Uterus (tissue), 3 donors: ENCODE measurements at regions not wholly inside any gene's neighbourhood (a gene's known extent, or its start where the extent isn't known, plus 50 kb on each side); places are given as distances from the start of the nearest gene placed in this dataset.

Experiments
- DNase-seq, 2 donors: peaks; one replicate each; pipeline ENCODE4 v3.0.0-alpha.2; 2019 to 2020
- H3K27ac ChIP-seq, 2 donors: fragments of 200-600 bp; sonication (generic); 1 replicate in 1 of 2; 2 replicates in 1 of 2; pipeline ENCODE4 v1.5.1; 2016 to 2018
- H3K27me3 ChIP-seq, 2 donors: fragments of 200-600 bp; sonication (generic); one replicate each; pipeline ENCODE4 v1.5.1; 2018 to 2019; ENCODE audit warnings: control low read depth in 1 of 2
- H3K36me3 ChIP-seq, 2 donors: fragments of 200-600 bp; sonication (generic); one replicate each; pipeline ENCODE4 v1.5.1; 2019; ENCODE audit warnings: control low read depth in 1 of 2
- H3K4me1 ChIP-seq, 2 donors: fragments of 200-600 bp; sonication (generic); one replicate each; pipeline ENCODE4 v1.5.1; 2018 to 2019; ENCODE audit warnings: control low read depth in 1 of 2
- H3K4me3 ChIP-seq, 2 donors: fragments of 200-600 bp; sonication (generic); 1 replicate in 1 of 2; 2 replicates in 1 of 2; pipeline ENCODE4 v1.5.1; 2018 to 2019; ENCODE audit warnings: mild to moderate bottlenecking in 1 of 2
- H3K9me3 ChIP-seq, 2 donors: fragments of 200-600 bp; sonication (generic); one replicate each; pipeline ENCODE4 v1.5.1; 2019; ENCODE audit warnings: control low read depth in 1 of 2
- CTCF ChIP-seq, 4 experiments: fragments of 200-600 bp in 2 of 4; fragments of 450-650 bp in 2 of 4; sonication (generic) in 2 of 4; IDR thresholded peaks; one replicate each; pipeline ENCODE4 v1.5.1; 2016 to 2019; ENCODE audit warnings: antibody characterized with exemption in 4 of 4, mild to moderate bottlenecking in 2 of 4, moderate library complexity in 1 of 4
- POLR2A ChIP-seq, 2 donors: fragments of 450-650 bp; IDR thresholded peaks; one replicate each; pipeline ENCODE4 v1.6.1; 2016; ENCODE audit warnings: antibody characterized with exemption in 2 of 2, mild to moderate bottlenecking in 1 of 2, moderate library complexity in 1 of 2
- intact Hi-C: fragments of 100-400 bp; cut with DNase I; formaldehyde crosslinking; loops from one replicate; pipeline ENCODE4 v1.15.1; 2023; ENCODE audit warnings: low total_unique reads
- donor health status: DM: yes; HTN: yes; CAD: no.

- intact Hi-C loops: no loop called here
- peak; percentile 57 to 72 for DNase-seq
- H3K27me3 ChIP-seq: no peaks in the 10 kb centered on the region
- no peaks in the 10 kb centered on the region for H3K36me3 ChIP-seq
- no peak overlapping the region for H3K4me3 ChIP-seq
- no peaks in the 10 kb centered on the region for H3K9me3 ChIP-seq
- no peak for TF ChIP-seq POLR2A (IDR thresholded peaks at IDR 0.05)
- TF ChIP-seq CTCF (IDR thresholded peaks at IDR 0.05): no peak
- peaks cover 0 to 16% of the 10 kb centered on the region in 2 donors for H3K4me1 ChIP-seq
- peak overlapping the region; percentile 86 to 93 for H3K27ac ChIP-seq
Measured at GRCh38 chr2:241932899-241933178, 63.3 kb downstream of the RTP5 start.

DNA sequence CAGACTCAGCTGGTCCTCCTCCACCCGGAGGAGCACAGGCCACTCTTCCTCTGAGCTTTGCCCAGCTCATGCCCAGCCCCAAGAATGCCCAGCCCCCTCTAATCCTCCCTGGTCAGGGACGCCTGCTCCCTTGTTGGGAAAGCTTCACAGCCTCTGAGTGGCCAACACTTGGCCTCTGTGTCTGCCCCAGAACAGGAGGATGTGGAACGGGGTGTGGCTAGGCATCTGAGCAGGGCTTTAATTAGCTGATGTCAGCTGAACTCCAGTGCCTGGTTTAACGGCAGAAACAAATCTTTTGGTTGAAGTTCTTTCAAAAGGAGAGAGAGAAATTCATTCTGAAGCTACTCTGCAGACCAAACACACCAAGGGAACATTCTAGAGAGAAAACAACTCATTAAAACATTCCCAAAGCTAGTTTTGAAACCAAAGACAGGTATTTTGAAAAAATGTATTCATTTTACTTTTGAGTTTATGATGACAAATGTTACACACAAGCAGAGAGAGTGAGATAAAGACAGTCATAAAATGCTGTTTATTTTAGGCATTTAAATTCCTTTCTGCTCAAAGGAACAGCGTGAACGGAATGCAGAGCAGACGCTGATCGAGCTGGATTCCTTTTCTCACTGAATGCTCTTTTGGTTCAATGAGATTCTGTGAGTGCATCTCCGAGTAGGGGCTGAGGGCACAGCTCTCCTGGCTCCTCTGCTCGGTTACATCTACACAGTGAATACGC lies 63.8 kb downstream of the RTP5 start:
- Histone ChIP-seq H3K4me3 (peak overlapping the region in 1 of 2 donors; percentile 21), H3K4me1 (peaks cover 0 to 16% of the 10 kb centered on the region in 2 donors), H3K27ac (peak overlapping the region; percentile 86 to 93), H3K27me3 (no peaks in the 10 kb centered on the region), H3K36me3 (no peaks in the 10 kb centered on the region), H3K9me3 (no peaks in the 10 kb centered on the region)
- peak; percentile 65 to 76 for DNase-seq
- intact Hi-C loops: no loop called here
- TF ChIP-seq CTCF (IDR thresholded peaks at IDR 0.05) (no peak), POLR2A (IDR thresholded peaks at IDR 0.05) (no peak)

GRCh38 chr2:241935314-241935713 lies 65.8 kb downstream of the RTP5 start:
- intact Hi-C loops: no loop called here
- no peaks in the 10 kb centered on the region for H3K36me3 ChIP-seq
- H3K27me3 ChIP-seq: no peaks in the 10 kb centered on the region
- H3K9me3 ChIP-seq: no peaks in the 10 kb centered on the region
- no peak overlapping the region for H3K4me3 ChIP-seq
- peaks cover 0 to 16% of the 10 kb centered on the region in 2 donors for H3K4me1 ChIP-seq
- peak overlapping the region; percentile 86 to 93 for H3K27ac ChIP-seq
- peak in 1 of 2 donors; percentile 4 for DNase-seq
- no peak for TF ChIP-seq POLR2A (IDR thresholded peaks at IDR 0.05)
- no peak for TF ChIP-seq CTCF (IDR thresholded peaks at IDR 0.05)

GRCh38 chr2:241935774-241936173 lies 66.2 kb downstream of the RTP5 start:
- intact Hi-C loops: no loop called here
- H3K36me3 ChIP-seq: no peaks in the 10 kb centered on the region
- no peaks in the 10 kb centered on the region for H3K9me3 ChIP-seq
- peak in 1 of 2 donors; percentile 18 for DNase-seq
- no peaks in the 10 kb centered on the region for H3K27me3 ChIP-seq
- no peak overlapping the region for H3K4me3 ChIP-seq
- peaks cover 0 to 16% of the 10 kb centered on the region in 2 donors for H3K4me1 ChIP-seq
- no peak for TF ChIP-seq POLR2A (IDR thresholded peaks at IDR 0.05)
- TF ChIP-seq CTCF (IDR thresholded peaks at IDR 0.05): no peak
- peak overlapping the region; percentile 29 to 93 for H3K27ac ChIP-seq

- no peak overlapping the region for H3K4me3 ChIP-seq
- H3K27ac ChIP-seq: no peak overlapping the region
- H3K4me1 ChIP-seq: peaks cover 0 to 20% of the 10 kb centered on the region in 2 donors
- no peaks in the 10 kb centered on the region for H3K27me3 ChIP-seq
- no peaks in the 10 kb centered on the region for H3K36me3 ChIP-seq
- H3K9me3 ChIP-seq: no peaks in the 10 kb centered on the region
- peak in 1 of 2 donors; percentile 9 for DNase-seq
- TF ChIP-seq POLR2A (IDR thresholded peaks at IDR 0.05): no peak
- TF ChIP-seq CTCF (IDR thresholded peaks at IDR 0.05): no peak
- intact Hi-C loops: no loop called here
Measured at GRCh38 chr2:241936457-241937133, 67.1 kb downstream of the RTP5 start.
